MM.1S (cell line): ENCODE measurements at regions not wholly inside any gene's neighbourhood (a gene's known extent, or its start where the extent isn't known, plus 50 kb on each side); places are given as distances from the start of the nearest gene placed in this dataset.

ENCODE experiments used
- CTCF ChIP-seq: fragments of 300-600 bp; sonication (generic); IDR thresholded peaks from 2 replicates; pipeline ENCODE4 v1.5.1; 2016; ENCODE audit warnings: antibody characterized with exemption, low read length, mixed read lengths
- EZH2 ChIP-seq: fragments of 300-600 bp; sonication (generic); optimal IDR thresholded peaks from 2 replicates; pipeline ENCODE3; 2017; ENCODE audit warnings: low read depth, mild to moderate bottlenecking, antibody characterized with exemption, low read length, mixed read lengths

GRCh38 chr2:154568413-154568812, 130.1 kb upstream of the KCNJ3 start:
- TF ChIP-seq CTCF: no peak
- no peak for TF ChIP-seq EZH2
